ENCODE measurements at regions not wholly inside any gene's neighbourhood (a gene's known extent, or its start where the extent isn't known, plus 50 kb on each side); places are given as distances from the start of the nearest gene placed in this dataset.

GRCh38 chr3:17955411-17955810 is 213.0 kb upstream of the TBC1D5 start:
- H3K9me3 ChIP-seq (ENCODE audit: control insufficient read depth in 2 of 3, insufficient read depth in 1 of 3, low read length in 3 of 3): no peaks in the 10 kb centered on the region
- no peaks in the 10 kb centered on the region for H3K36me3 ChIP-seq (ENCODE audit: control insufficient read depth in 2 of 3, insufficient read depth in 3 of 3, low read length in 3 of 3)
- no peak overlapping the region for H3K27ac ChIP-seq (ENCODE audit: low read depth in 2 of 2, low read length in 2 of 2)
- H3K9ac ChIP-seq (ENCODE audit: low read length in 3 of 3): no peak overlapping the region
- DNase-seq (no peak), FAIRE-seq (no peak)
- no peak overlapping the region for H3K4me3 ChIP-seq (ENCODE audit: low read length in 3 of 3)
- no peak for TF ChIP-seq CTCF (IDR thresholded peaks at IDR 0.05; ENCODE audit: borderline replicate concordance, extremely low read depth, insufficient read depth)
- intact Hi-C loops (cut with DNase I): no loop called here
- H3K4me1 ChIP-seq (ENCODE audit: control insufficient read depth in 2 of 3, insufficient read depth in 2 of 3, low read depth in 1 of 3, low read length in 3 of 3): no peaks in the 10 kb centered on the region
- no peaks in the 10 kb centered on the region for H3K27me3 ChIP-seq (ENCODE audit: control insufficient read depth, insufficient read depth, low read length)

DNA sequence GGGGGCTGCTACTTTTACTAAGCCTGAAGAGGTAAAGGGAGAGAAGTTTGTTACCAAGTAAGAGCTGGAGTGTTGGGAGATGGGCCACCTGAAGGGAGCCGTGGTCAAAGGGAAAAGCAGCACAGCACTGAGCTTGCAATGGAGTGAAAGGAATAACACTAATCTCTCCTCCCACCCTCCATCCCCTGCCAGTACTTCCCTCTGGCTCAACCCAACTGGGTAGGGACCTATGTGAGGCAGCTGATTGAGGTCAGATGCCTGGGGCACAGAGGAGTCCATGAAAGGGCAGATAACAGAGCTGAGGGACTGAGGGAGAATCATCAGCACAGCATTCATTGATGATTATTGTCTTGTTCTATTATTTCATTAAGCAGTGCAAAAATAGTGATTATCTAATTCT is 212.4 kb upstream of the TBC1D5 start:
- FAIRE-seq (no peak), DNase-seq (no peak)
- H3K9me3 ChIP-seq (ENCODE audit: control insufficient read depth in 2 of 3, insufficient read depth in 1 of 3, low read length in 3 of 3): no peaks in the 10 kb centered on the region
- no peak overlapping the region for H3K4me3 ChIP-seq (ENCODE audit: low read length in 3 of 3)
- H3K27ac ChIP-seq (ENCODE audit: low read depth in 2 of 2, low read length in 2 of 2): no peak overlapping the region
- H3K4me1 ChIP-seq (ENCODE audit: control insufficient read depth in 2 of 3, insufficient read depth in 2 of 3, low read depth in 1 of 3, low read length in 3 of 3): no peaks in the 10 kb centered on the region
- H3K36me3 ChIP-seq (ENCODE audit: control insufficient read depth in 2 of 3, insufficient read depth in 3 of 3, low read length in 3 of 3): no peaks in the 10 kb centered on the region
- H3K9ac ChIP-seq (ENCODE audit: low read length in 3 of 3): no peak overlapping the region
- no peak for TF ChIP-seq CTCF (IDR thresholded peaks at IDR 0.05; ENCODE audit: borderline replicate concordance, extremely low read depth, insufficient read depth)
- intact Hi-C loops (cut with DNase I): no loop called here
- H3K27me3 ChIP-seq (ENCODE audit: control insufficient read depth, insufficient read depth, low read length): no peaks in the 10 kb centered on the region

GRCh38 chr3:17951241-17951640 is 208.8 kb upstream of the TBC1D5 start:
- FAIRE-seq (no peak), DNase-seq (no peak)
- H3K36me3 ChIP-seq (ENCODE audit: control insufficient read depth in 2 of 3, insufficient read depth in 3 of 3, low read length in 3 of 3): no peaks in the 10 kb centered on the region
- no peaks in the 10 kb centered on the region for H3K4me1 ChIP-seq (ENCODE audit: control insufficient read depth in 2 of 3, insufficient read depth in 2 of 3, low read depth in 1 of 3, low read length in 3 of 3)
- no peaks in the 10 kb centered on the region for H3K9me3 ChIP-seq (ENCODE audit: control insufficient read depth in 2 of 3, insufficient read depth in 1 of 3, low read length in 3 of 3)
- TF ChIP-seq CTCF (IDR thresholded peaks at IDR 0.05; ENCODE audit: borderline replicate concordance, extremely low read depth, insufficient read depth): no peak
- intact Hi-C loops (cut with DNase I): no loop called here
- H3K27ac ChIP-seq (ENCODE audit: low read depth in 2 of 2, low read length in 2 of 2): no peak overlapping the region
- no peak overlapping the region for H3K4me3 ChIP-seq (ENCODE audit: low read length in 3 of 3)
- H3K9ac ChIP-seq (ENCODE audit: low read length in 3 of 3): no peak overlapping the region
- H3K27me3 ChIP-seq (ENCODE audit: control insufficient read depth, insufficient read depth, low read length): no peaks in the 10 kb centered on the region

DNA sequence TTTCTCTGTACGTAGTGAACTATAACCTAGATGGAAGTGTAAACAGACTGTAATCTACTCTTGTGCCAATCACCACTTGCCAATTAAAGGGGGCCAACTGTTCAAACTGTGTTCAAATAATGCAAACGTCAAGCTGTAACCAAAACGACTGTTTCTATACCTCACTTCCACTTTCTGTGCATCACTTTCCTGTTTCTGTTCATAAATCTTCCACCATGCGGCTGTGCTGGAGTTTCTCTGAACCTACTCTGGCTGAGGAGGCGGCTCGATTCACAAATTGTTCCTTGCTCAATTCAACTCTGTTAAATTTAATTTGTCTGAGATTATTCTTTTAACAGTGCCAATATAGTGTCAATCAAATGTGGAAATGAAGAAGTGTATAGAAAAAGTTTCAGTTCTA is 206.7 kb upstream of the TBC1D5 start:
- Histone ChIP-seq H3K4me3 (ENCODE audit: low read length in 3 of 3) (no peak overlapping the region), H3K27ac (ENCODE audit: low read depth in 2 of 2, low read length in 2 of 2) (no peak overlapping the region), H3K27me3 (ENCODE audit: control insufficient read depth, insufficient read depth, low read length) (no peaks in the 10 kb centered on the region), H3K9ac (ENCODE audit: low read length in 3 of 3) (no peak overlapping the region), H3K36me3 (ENCODE audit: control insufficient read depth in 2 of 3, insufficient read depth in 3 of 3, low read length in 3 of 3) (no peaks in the 10 kb centered on the region), H3K9me3 (ENCODE audit: control insufficient read depth in 2 of 3, insufficient read depth in 1 of 3, low read length in 3 of 3) (no peaks in the 10 kb centered on the region), H3K4me1 (ENCODE audit: control insufficient read depth in 2 of 3, insufficient read depth in 2 of 3, low read depth in 1 of 3, low read length in 3 of 3) (no peaks in the 10 kb centered on the region)
- TF ChIP-seq CTCF (IDR thresholded peaks at IDR 0.05; ENCODE audit: borderline replicate concordance, extremely low read depth, insufficient read depth): no peak
- FAIRE-seq (no peak), DNase-seq (no peak)
- intact Hi-C loops (cut with DNase I): no loop called here

All from kidney (tissue), 13 donors.